PC-3 (cell line): ENCODE measurements at regions not wholly inside any gene's neighbourhood (a gene's known extent, or its start where the extent isn't known, plus 50 kb on each side); places are given as distances from the start of the nearest gene placed in this dataset.
A peak's percentile ranks its signal among the peaks of the same experiment; 100 is the strongest.

Source experiments
- CTCF ChIP-seq: fragments of 300-600 bp; sonication (generic); conservative IDR thresholded peaks from 2 replicates; pipeline ENCODE4 v1.5.1; 2017; ENCODE audit warnings: antibody characterized with exemption, low read depth, mild to moderate bottlenecking, low read length
- EZH2phosphoT487 ChIP-seq: fragments of 300-600 bp; sonication (generic); IDR thresholded peaks from 2 replicates; pipeline ENCODE4 v1.6.1; 2018; ENCODE audit warnings: mild to moderate bottlenecking, antibody characterized with exemption, low read length, borderline replicate concordance

DNA sequence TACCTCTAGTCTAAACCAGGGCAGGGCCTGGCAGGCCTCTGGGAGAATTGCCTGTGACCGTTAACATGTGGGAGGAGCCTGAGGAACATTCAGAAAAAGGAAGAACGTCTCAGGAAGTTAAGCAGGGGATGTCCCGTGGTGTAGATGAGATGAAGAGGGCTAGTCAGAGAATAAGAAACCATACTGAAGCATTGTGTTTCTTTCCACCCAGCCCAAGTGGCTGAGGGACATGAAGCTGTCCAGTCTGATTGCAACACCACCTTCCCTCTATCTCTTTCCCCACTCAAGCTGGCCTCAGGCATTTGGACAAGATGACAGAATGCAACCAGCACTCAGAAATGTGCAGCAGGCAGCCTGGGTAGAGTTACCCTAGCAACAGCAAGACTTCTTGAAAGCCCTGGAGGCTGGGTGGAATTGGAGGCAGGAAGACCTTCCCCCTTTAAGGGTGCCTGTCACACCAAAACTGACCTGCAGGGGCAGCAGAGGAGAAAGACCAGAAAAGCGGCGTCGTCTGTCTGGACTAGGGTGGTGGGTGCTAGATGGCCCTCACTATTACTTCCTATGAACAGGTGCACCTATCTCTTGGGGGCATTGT lies 186.1 kb downstream of the UNC5CL start:
- peak; percentile 64 for TF ChIP-seq CTCF
- TF ChIP-seq EZH2phosphoT487 = no peak
